Activated CD4-positive, CD25-positive, alpha-beta regulatory T cell (primary cell): ENCODE measurements at regions not wholly inside any gene's neighbourhood (a gene's known extent, or its start where the extent isn't known, plus 50 kb on each side); places are given as distances from the start of the nearest gene placed in this dataset.

Experiments
- DNase-seq, 4 experiments: peaks; one replicate each; lab custom pipeline; 2025; lab: John Stamatoyannopoulos, UW

DNA sequence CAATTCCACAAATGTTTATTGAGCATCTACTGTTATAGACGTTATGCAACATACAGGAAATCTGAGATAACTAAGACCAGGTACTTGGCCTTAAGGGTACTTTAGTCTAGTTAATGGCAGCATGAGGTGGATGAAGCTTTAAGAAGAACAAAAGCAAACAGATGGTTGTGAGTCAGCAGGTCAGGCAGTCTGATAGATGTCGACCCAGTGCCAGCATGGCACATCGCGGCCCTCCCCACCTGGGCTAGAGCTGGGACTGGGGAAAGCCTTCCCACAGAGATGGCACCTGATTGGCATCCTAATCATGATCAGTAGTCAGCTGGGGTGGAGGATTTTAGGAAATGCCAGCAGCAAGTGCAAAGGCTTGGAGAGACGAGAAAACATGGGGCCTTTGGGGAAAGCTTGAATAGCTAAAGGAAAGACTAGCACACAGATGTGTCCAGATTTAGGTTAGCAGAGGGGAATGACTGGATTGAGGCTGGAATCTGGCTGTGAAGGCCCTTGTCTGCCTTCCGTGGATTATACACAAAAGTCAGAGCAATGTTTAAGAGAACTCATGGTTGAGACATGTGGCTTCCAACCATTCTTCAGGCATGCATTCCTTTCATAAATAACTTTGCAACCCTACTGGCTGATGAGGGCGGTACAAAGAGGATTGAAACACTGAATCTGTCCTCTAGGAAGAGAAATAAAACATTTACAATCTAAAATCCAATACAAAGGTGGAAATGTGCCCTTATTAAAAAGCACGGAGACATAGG lies 395.4 kb upstream of the WWC1 start:
- DNase-seq, result no peak

DNA sequence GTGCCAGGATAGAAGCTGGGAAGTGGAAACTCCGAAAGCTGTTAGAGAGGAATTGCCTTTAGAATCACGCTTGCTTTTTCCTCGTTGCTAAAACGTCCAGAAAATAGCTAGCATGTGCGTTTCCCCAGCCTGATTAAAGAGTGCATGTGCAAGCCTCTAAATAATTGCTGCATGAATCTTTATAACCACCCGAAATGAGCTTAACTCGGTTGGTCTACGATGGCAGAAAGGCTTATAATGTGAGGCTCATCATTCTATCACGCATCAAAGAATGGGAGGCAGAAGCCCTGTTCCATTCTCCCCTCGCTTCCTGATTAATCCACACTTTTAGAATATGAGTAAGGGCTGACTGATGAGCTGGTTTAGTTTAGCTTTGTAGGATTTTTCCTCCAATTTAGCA lies 394.6 kb upstream of the WWC1 start:
- no peak for DNase-seq

DNA sequence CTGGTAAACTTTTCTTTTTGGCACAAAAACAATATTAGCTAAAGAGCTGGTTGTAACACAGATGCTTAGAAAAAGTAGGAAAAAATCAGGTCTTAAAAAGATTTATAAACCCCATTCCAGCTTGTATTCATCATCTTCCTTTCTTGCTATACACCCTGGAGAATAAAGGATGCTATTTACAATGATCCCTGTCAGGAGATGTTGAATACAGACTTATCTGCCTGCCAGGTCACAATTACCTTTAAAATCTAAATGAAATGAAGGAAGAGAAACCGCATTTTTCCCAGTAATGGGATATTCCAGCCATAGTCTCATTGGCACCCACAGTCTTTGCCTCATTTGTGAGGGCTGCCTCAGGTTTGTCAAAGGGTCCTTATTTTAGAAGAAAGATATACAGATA lies 394.1 kb upstream of the WWC1 start:
- DNase-seq, result no peak

DNA sequence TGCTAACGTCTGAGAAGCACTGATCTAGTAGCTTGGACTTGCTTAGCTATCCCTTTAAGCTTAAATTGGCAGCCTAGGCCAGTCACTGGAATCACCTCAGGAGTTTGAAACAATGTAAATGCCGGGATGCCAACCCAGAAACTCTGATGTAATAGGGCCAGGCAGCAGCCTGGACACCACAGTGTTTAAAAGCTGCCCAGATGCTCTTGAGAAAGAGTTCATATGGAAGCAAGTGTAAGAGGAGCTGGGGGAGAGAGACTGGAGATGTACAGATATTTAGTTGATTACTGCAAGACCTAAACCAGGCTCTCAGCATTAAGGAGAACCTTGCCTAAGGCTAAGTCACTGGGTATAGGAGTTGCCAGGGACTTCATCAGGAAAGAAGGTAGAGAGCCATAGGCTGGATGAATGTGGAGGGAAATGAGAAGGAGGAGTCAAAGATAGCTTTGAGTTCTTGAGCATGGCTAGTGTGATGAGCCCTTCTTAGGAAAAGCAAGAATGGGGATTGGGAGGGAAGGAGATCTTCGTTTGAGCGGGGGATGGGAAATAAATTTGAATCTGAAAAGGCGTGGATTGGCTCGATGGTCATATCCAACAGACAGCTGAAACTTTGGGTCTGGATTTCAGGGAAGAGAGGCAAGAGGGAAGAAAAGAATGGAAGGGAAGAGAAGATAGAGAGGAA lies 392.9 kb upstream of the WWC1 start:
- no peak for DNase-seq

DNA sequence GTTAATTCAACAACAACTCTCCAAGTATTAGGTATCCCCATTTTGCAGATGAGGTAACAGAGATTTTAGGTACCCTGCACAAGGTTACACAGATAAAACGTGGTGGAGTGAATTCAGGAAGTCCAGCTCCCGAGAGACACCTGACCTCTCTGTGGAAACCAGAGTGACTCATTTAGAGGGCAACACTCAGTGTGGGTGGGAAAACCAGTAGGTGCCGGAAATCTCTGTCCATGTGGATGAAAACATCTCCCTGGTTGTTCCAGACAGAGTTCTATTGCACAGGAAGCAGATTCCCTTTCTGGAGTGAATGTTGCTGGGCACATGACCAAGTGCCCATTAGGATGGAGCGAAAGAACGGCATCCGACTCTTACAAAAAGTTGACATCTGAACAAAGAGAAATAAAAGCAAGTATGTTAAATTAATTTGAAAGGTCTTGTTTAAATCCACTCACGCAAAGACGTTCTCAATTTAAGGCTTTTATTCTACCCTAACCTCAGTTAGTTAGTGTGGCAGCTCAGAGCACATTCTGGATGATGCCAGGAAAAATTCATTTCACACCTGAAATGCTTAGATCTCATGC lies 391.9 kb upstream of the WWC1 start:
- DNase-seq, result no peak

DNA sequence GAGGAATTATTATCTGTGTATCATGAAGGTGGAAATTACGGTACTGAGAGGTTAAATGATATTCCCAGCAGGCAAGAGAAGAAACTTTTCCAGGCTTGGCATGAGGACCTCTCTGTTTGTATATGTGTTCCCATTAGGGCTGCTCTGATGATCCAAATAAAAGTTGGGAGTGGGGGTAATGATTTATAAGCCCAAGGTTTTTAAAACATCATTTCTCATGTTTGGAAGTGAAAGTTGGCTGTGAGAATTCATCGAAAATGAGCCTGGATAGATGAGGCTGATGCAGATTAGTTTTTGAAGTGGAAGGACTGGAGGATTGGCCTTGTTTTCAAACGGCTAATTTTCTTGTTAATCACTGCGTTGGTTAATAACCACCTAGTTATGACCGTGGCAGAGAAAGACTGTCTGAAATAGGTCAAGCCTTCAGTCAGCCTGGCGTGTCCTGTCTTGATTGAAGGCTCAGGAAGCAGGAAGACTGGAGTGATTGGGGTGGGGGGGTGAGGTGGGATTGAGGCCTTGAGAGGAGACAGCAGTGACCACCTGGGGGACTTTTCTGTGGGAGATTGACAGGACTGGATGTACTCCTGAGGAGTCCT lies 391.0 kb upstream of the WWC1 start:
- DNase-seq, result no peak

DNA sequence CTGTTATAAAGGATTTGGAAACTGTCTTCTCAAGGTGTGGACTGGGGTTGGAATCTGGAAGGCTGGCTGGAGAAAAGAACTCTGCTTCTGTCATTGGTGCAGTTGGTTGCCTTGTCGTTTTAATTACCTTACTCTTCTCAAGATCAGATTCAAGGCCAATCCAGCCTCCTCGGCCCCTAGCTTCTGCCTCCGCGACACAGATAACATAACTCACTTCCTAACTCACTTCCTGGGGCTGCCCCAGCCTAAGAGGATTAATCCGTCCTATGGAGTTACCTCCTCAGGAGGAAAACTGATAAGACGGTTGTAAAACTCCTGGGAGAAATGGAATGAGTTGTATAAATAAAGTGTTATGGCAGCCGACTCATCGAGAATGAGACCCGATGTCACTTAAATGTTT lies 389.1 kb upstream of the WWC1 start:
- no peak for DNase-seq

DNA sequence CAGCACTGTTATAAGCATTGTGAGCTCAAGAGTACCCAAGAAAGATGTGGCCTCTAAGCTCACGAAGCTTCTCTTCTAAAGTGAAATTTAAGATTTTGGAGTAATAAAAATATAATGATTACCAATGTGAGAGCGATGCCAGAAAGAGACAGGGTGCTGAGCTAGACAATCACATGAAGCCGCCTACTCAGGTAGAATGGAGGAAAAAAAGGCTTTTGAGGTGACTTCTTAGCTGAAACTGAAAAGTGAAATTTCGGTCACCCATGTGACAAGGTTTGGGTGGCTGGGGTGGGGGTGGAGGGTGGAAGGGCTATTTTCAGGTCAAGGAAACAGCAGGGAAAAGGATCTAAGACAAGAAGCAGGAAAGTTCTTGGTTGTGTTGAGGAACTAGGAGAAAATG lies 388.2 kb upstream of the WWC1 start:
- no peak for DNase-seq

DNA sequence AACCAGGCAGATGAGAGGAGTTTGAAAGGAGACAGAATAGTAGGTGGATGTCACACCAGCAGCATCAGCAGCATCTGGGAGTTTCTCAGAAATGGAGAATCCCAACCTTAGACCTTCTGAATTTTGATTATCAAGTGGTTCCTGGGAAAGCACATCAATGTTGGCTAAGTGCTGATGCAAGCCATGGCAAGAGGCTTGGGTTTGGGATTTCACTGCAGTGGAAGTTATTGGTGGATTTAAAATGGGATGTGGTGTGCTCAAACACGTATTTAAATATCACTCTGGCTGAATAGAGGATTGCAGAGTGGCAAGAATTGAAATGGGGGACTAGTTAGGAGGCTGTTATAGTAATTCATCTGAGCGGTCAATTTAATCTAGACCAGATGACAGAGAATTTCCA lies 387.8 kb upstream of the WWC1 start:
- DNase-seq, result no peak

DNA sequence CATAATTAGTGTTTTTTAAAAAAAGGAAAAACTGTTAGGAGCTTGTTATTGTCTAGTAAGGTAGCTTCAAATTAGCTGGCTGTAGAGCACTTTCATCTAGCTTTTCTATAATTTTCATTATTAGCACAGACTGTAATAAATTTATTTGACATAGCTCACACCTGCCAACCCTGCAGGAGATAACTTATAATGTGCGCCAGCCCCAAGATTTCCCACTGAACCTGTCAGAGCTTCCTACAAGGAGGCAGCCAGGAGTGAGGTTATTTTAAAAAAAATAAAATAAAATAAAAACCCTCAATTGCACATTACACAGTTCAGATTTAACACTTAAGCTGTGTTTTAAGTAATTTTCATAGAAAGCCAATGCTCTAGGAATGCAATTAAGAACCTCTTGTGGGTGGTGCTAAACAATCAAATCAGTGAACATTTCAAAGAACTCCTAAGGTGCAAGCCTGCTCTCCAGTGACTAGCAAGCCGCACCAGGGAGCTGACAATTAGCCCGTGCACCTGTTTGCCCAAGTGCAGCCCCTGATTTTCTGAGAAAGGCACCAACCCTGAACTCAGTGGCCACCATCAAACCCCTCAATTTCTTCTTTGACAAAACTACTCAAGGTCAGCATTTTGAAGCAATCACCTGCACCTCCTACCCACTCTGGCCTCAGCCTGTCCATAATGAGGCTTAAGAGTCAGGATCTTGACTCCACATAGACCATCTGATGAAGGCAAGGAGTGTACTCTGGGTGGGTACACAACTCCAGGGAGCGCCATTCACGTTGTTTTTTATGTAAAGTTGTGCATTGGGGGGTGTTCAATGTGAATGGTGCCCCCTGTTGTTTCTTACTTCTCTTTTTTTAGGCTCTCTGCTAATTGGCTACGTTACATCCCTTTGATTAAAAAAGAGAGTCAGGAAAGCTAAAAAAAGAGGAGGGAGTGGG lies 385.3 kb upstream of the WWC1 start:
- DNase-seq, result no peak

DNA sequence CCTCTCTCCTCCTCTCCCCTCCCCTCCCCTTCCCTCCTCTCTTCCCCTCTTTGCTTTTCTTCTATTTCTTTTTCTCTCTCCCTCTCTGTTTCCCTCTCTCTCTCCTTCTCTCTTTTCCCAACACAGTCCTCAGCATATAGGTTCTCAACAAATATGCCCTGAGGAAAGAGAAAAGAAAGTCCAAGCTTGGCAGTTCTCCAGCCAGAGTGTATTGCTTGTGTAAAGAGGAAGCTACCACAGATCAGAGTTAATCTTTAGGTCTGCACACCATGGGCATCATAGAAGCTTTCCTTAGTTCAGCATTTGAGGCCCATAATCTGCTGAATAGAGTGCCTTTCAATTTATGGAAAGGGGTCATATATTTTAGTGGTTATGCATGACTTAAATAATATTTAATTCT lies 382.8 kb upstream of the WWC1 start:
- DNase-seq, result no peak

DNA sequence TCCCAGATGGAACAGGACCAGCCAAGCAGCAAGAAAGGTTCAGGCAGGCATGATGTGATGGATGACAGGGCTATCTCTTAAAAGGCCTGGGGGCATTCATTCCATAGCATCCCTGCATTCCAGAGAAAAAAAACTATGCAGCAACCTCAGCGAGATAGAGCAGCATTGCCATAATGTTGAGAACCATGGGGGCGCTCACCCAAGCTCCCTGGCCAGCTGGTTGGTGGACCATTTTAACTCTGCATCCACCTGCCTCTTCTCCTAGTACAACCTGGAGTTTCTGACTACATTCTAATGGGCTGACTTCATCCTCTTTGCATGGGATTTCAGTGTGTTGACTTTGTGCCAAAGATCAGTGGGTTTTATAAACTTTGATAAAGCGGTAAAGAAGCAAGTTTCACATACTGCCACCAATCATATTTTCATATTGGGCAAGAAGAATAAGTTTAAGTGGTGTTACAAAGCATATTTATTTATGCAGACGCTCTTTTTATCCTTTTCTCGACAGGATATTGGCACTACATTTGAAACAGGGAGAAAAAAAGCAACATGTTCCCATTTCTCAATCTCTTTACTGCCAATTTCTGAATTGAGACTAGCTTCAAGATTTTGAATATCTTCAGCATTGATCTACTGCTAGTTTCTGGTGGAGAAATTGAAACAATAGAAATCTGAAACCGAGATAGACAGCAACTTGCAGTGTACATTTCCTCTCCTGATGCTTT lies 378.3 kb upstream of the WWC1 start:
- no peak for DNase-seq

DNA sequence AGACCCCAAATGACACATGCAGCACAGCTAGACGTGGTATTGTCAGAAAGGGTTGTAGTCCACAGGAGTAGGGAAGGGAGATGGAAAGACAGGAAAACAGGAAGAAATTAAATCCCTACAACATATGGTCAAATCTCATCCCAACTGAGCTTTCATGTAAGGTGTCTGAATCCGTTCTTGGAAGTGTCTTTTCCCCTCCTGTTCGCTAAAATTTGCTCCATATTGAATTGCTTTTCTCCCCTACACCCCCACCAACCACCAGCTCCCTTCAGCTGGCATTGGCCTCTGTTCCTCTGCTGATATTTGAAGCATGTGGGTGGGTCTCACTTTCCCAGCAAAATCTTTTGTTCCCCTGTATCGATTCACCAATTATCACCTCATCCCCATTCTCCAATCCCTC lies 376.2 kb upstream of the WWC1 start:
- DNase-seq, result no peak

DNA sequence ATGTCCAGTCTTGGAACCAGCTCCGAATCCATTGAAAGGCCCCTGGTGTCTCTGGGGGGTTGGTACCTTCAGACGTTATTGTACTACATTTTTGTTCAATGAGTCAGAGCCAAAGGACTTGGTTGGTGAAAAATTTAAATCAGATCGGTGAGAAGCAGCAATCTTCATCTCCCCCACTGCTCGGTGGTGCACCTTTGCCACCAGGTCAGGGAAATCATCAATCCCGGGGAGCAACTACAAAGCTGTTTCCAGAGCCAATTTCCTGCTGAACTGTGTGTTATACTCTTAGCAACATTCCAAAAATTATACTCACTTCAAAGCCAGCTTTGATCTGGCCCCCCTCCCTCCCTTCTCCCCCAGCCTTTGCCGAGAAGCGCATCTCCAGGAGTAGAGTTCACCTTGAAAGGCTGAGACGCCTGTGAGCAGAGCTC lies 375.2 kb upstream of the WWC1 start:
- DNase-seq, result no peak

DNA sequence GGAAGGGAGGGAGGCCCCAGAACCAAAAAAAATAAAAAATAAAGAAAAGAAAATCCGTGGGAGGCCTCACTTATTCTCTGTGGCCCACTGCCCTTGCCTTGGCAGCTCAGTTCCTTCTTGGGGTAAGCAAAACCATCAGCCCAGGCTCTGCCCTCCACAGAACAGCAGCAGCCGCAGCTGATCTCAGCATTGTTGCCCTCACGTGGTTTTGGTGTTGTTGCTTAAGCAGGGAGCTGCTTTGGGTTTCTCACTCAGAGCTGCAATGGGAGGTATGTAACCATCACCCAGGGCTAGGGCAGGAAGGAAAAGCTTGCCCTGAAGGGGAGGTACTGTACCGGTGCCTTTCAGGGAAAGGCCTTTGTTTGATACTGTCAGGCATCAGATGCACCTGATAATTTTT lies 374.7 kb upstream of the WWC1 start:
- no peak for DNase-seq

DNA sequence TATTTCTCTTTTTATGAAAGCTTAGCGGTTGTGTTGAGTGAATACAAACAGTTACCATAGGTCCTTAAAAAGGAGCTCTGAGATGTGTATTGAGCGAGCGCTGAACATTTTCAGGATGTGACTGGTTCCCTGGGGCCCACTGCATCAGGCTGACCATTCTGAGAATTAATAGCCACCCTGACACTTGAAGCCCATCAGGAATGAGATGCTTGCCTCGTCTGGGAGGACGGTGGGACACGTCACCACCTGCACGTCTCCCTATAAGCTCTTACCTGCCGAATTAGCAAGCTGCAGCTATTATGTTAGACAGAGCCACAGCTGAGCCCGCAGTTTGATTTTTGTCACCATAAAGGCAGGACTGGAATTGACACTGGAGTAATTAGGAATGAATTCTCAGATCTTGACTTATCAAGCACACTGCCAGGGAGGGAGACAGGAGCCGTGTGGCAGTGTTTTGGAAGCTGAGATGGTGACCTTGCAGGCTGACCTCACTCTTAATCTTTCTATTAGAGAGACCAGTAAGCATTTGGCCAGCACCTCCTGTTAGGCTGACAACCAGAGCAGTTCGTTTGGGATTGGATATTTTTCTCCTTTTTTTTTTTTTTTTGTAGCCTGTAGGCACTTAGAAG lies 373.1 kb upstream of the WWC1 start:
- DNase-seq, result no peak

DNA sequence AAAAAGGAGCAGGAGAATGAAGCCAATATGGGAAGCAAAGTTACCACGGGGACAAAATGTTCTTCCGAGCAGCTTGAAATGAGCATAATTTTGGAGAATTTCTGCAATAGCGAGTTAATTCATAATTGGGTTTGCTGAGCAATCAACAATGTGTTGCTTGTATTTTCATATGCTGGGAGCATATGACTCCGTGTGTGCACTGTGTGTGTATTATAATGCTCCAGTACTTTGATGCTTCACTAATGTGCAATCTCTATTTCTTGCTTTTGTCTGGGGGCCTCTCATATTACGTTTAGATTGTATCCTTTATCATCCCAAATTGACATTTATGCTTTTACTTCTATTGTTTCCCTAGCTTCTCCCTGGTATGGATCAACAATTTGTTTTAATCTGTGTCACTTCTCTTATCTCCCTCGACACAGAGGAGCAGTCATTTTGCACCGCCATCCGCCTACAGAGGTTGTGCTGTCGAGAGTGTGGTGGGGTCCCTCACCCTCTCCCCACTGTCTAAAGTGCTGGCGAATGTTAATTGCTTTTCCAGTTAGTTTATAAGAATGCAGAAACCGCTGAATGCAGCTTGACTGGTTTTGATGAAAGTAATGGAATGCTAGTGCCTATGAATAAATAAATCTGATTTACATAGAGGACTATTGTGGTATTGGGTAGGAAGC lies 372.5 kb upstream of the WWC1 start:
- DNase-seq, result no peak

DNA sequence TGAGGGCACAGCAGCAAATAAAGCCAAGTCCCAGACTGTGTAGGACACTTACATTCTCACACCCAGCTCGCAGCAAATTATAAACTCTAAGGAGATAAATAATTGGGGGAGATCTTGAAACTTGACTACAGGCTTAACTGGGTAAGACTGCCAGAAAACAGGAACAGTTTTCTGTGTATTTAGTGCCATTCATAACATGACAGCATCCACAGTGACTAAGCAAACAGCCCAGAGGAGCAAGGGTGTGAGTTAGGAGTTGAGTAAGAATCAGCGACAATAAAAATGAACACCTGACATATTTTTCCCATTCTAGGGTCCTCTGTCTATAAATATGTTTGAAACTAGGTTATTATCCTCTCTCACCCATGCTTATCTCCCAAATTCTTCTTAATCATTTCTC lies 370.9 kb upstream of the WWC1 start:
- no peak for DNase-seq

DNA sequence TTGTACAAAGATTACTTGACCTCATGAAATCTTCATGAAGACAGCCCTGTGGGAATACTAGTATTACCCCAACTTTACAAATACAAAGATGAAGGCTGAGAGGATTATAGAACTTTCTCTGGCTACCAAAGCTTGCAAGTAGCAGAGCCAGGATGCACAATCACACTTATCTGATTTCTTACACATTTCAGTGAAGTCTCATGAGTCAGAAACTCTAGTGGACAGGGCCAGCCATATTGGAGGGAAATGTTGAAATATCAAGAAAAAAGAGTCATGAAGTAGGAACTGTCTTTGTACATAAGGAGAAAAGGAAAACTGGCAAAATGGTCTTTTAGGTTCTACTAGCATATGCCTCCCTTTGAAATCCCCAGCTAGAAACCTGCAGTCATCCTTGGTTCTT lies 369.6 kb upstream of the WWC1 start:
- no peak for DNase-seq

DNA sequence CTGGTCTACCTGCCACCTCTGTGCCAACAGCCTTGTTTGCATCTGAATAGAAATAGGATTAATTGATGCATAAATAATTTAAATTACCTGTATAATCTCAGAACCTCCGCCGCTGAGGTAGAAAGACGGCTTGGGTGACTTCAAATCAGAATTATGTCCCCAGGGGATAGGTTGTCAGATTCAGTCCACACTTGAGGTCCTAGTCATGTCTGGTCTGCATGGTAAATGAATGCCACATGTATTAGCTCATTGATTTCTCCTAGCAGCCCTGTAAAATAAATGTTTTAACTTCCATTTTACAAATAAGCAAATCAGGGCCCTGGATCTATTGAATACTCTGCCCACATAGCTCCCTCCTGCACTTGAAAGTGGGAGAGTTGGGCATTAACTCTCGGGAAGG lies 368.0 kb upstream of the WWC1 start:
- no peak for DNase-seq
